ENCODE measurements at regions not wholly inside any gene's neighbourhood (a gene's known extent, or its start where the extent isn't known, plus 50 kb on each side); places are given as distances from the start of the nearest gene placed in this dataset.

DNA sequence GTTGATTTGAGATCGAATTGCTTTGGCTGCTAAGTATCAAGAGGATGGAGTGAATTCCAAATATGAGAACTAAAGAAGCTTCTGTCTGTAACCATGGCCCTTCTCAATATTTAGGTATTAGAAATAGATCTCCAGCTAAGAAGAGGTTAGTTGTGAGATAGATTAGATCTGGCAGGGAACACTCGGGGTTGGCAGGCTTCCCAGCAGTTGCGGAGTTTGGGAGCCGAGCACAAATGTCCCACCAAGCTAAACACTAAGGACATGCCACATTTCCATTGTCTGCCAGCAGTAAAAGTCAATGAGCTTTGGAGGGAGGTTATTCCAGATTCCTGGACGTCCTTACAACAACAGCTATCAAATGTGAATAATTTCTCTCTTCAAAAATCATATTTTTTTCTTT is 85.8 kb downstream of the TAF11L14 start:
- no peaks in the 10 kb centered on the region for H3K4me1 ChIP-seq
- H3K36me3 ChIP-seq: no peaks in the 10 kb centered on the region
- H3K9me3 ChIP-seq: no peaks in the 10 kb centered on the region
- intact Hi-C loops (cut with DNase I; ENCODE audit: low total_unique reads): no loop called here
- H3K27me3 ChIP-seq: no peaks in the 10 kb centered on the region
- H3K4me3 ChIP-seq: no peak overlapping the region
- no peak for DNase-seq
- no peak overlapping the region for H3K27ac ChIP-seq
- TF ChIP-seq, protein P1, sequence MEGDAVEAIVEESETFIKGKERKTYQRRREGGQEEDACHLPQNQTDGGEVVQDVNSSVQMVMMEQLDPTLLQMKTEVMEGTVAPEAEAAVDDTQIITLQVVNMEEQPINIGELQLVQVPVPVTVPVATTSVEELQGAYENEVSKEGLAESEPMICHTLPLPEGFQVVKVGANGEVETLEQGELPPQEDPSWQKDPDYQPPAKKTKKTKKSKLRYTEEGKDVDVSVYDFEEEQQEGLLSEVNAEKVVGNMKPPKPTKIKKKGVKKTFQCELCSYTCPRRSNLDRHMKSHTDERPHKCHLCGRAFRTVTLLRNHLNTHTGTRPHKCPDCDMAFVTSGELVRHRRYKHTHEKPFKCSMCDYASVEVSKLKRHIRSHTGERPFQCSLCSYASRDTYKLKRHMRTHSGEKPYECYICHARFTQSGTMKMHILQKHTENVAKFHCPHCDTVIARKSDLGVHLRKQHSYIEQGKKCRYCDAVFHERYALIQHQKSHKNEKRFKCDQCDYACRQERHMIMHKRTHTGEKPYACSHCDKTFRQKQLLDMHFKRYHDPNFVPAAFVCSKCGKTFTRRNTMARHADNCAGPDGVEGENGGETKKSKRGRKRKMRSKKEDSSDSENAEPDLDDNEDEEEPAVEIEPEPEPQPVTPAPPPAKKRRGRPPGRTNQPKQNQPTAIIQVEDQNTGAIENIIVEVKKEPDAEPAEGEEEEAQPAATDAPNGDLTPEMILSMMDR (IDR thresholded peaks at IDR 0.05): no peak
- TF ChIP-seq POLR2A (IDR thresholded peaks at IDR 0.05): no peak

DNA sequence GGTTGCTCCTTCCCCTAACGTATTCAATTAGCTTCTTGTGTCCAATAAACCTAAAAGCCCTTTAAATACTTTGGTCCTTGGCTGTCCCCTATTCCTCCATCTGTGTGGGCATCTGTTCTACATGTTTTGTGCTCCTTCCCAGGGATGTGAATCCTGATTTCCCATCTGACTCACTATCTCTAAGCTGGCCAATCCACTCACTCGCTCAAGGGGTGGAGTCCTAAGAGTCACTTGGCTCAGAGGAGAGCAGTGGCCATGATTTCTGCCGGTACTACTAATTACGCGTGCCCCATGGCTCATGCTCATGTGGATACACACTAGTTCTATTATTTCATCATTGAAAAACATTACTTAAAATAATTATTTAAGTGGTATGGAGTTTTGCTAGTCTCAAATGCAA is 89.6 kb downstream of the TAF11L14 start:
- H3K27ac ChIP-seq: no peak overlapping the region
- TF ChIP-seq, protein P1 (IDR thresholded peaks at IDR 0.05): no peak
- TF ChIP-seq POLR2A (IDR thresholded peaks at IDR 0.05): no peak

DNA sequence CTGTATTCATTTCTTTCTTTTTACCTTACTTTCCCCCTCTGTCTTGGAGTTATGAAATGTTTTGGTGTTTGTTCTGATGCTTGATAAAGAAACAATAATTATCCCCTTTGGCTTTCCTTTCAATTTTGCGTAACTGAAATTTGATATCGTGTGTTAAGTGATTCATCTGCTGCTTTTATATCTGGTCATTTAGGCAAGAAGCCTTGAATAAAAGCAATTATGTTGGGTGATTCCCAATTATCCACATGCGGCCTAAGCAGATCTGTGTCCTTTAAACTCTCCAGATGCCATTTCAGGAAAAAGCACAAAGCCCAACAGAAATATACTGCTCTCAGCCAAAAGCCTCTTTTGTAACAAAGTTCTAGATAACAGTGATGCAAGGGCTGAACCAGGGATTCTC is 92.8 kb downstream of the TAF11L14 start:
- H3K27ac ChIP-seq: no peak overlapping the region
- no peaks in the 10 kb centered on the region for H3K9me3 ChIP-seq
- intact Hi-C loops (cut with DNase I; ENCODE audit: low total_unique reads): no loop called here
- no peaks in the 10 kb centered on the region for H3K36me3 ChIP-seq
- no peak for DNase-seq
- no peaks in the 10 kb centered on the region for H3K27me3 ChIP-seq
- no peaks in the 10 kb centered on the region for H3K4me1 ChIP-seq
- H3K4me3 ChIP-seq: no peak overlapping the region
- no peak for TF ChIP-seq POLR2A (IDR thresholded peaks at IDR 0.05)
- TF ChIP-seq, protein P1 (IDR thresholded peaks at IDR 0.05): no peak

More for the DNA sequence above, 89.6 kb downstream of the TAF11L14 start:
- Histone ChIP-seq H3K27me3 (no peaks in the 10 kb centered on the region), H3K4me1 (no peaks in the 10 kb centered on the region), H3K9me3 (no peaks in the 10 kb centered on the region), H3K36me3 (no peaks in the 10 kb centered on the region), H3K4me3 (no peak overlapping the region)
- DNase-seq: no peak
- intact Hi-C loops (cut with DNase I; ENCODE audit: low total_unique reads): no loop called here

DNA sequence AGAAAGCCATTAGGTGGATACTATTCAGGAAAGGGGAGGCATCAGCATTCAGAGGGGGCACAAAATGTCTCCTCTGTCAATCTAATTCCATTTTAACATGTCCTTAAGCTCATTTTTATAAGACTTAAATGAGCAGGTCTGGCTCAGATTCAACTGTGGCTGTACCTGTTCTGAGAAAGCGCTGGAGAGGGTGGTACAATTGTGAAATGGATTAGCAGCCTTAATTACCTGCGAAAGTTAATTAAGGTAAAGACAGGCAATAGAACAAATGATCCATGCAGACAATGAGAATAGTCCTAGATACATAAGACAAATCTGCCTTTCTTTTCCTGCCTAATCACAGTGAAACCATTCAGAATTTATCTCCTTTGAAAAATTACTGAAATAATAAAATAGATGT is 96.2 kb downstream of the TAF11L14 start:
- TF ChIP-seq, protein P1 (IDR thresholded peaks at IDR 0.05): no peak
- no peak for TF ChIP-seq POLR2A (IDR thresholded peaks at IDR 0.05)
- intact Hi-C loops (cut with DNase I; ENCODE audit: low total_unique reads): no loop called here
- H3K27me3 ChIP-seq: no peaks in the 10 kb centered on the region

DNA sequence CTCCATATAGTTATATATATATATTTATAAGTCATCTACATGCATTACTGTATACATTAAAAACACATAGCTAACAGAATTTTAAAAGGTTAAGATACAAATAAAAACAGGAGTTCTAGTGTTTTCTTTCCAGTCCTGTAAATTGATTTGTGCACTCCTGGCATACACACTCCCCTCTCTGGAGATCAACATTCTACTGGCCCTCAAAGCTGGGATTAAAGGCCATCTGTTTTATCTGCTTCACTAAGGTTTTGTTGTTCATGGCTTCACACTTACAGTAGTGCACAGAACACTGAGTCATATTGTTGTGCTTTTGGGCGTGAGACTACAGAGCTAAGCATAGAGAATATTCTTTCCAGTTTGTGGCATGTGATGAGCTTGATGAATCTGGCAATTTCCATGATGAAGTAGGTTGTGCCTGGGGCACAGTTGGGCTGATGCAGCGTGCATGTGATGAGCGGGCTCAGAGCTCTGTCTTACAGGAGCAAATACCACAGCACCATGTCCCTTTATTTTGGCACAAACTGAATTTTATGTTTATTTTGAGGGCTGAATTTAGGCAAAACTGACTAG is 98.2 kb downstream of the TAF11L14 start:
- Histone ChIP-seq H3K4me1 (no peaks in the 10 kb centered on the region), H3K27me3 (no peaks in the 10 kb centered on the region)
- intact Hi-C loops (cut with DNase I; ENCODE audit: low total_unique reads): no loop called here

More for the DNA sequence above, 96.2 kb downstream of the TAF11L14 start:
- Histone ChIP-seq H3K27ac (no peak overlapping the region), H3K9me3 (no peaks in the 10 kb centered on the region), H3K36me3 (no peaks in the 10 kb centered on the region), H3K4me1 (no peaks in the 10 kb centered on the region), H3K4me3 (no peak overlapping the region)
- DNase-seq: no peak

More for the DNA sequence above, 98.2 kb downstream of the TAF11L14 start:
- Histone ChIP-seq H3K9me3 (no peaks in the 10 kb centered on the region), H3K4me3 (no peak overlapping the region), H3K36me3 (no peaks in the 10 kb centered on the region), H3K27ac (no peak overlapping the region)
- no peak for DNase-seq
- TF ChIP-seq, protein P1 (IDR thresholded peaks at IDR 0.05): no peak
- TF ChIP-seq POLR2A (IDR thresholded peaks at IDR 0.05): no peak

All from uterus (tissue), 3 donors.